Vagina (tissue), 2 donors: ENCODE measurements at regions not wholly inside any gene's neighbourhood (a gene's known extent, or its start where the extent isn't known, plus 50 kb on each side); places are given as distances from the start of the nearest gene placed in this dataset.

Experiments used
- POLR2A ChIP-seq, 2 donors: fragments of 450-650 bp; IDR thresholded peaks; one replicate each; pipeline ENCODE4 v1.6.1; 2017; ENCODE audit warnings: antibody characterized with exemption in 2 of 2, mild to moderate bottlenecking in 2 of 2, moderate library complexity in 2 of 2
- POLR2AphosphoS5 ChIP-seq, 2 donors: sonication (generic); formaldehyde crosslinking; IDR thresholded peaks; one replicate each; pipeline ENCODE4 v1.9.0; 2017; ENCODE audit warnings: antibody characterized with exemption in 2 of 2, mild to moderate bottlenecking in 2 of 2, low read depth in 1 of 2; ENCODE audit not compliant: insufficient read depth in 1 of 2
- TF ChIP-seq, protein P1 (sequence below), 3 experiments: fragments of 450-650 bp in 2 of 3; fragments of 200-600 bp in 1 of 3; sonication (generic) in 1 of 3; IDR thresholded peaks; one replicate each; pipeline ENCODE4 v1.5.1; 2017 to 2019; ENCODE audit warnings: antibody characterized with exemption in 3 of 3, mild to moderate bottlenecking in 2 of 3, moderate library complexity in 2 of 3

DNA sequence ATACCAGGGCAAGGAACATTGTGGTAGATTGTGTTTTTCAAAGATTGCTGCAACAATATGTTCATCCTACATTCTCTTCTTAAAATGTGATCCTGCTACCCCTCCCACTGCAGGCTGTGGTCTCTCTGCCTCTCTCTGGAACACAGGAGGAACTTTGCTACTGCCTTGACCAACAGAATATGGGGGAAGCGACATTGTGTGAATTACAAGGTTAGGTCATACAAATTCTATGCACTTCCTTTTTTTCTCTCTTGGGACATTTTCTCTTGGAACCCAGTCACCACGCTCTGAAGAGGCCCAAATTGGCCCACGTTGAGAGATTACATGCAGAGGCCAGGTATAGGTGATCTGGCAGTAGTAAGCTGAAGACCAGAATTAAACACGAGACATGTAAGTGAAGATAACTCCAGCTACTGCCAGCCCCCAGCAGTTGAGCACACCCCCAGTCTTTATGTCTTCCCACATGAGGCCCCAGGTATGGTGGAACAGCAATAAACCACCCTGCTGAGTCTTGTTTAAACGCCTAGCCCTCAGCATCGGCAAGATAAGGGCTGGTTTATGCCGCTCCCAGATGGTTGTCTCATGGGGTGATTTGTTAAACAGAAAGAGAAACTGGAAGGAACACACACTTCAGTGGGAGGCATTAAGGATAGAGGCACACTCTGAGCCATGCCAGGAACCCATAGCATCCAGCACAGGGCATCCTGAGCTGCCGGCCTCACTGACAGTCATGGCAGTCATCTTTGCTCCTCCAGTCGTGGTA lies 59.9 kb downstream of the FAM43A start:
- no peak for TF ChIP-seq POLR2AphosphoS5 (IDR thresholded peaks at IDR 0.05; ENCODE audit: insufficient read depth in 1 of 2, low read depth in 1 of 2)
- TF ChIP-seq, protein P1, sequence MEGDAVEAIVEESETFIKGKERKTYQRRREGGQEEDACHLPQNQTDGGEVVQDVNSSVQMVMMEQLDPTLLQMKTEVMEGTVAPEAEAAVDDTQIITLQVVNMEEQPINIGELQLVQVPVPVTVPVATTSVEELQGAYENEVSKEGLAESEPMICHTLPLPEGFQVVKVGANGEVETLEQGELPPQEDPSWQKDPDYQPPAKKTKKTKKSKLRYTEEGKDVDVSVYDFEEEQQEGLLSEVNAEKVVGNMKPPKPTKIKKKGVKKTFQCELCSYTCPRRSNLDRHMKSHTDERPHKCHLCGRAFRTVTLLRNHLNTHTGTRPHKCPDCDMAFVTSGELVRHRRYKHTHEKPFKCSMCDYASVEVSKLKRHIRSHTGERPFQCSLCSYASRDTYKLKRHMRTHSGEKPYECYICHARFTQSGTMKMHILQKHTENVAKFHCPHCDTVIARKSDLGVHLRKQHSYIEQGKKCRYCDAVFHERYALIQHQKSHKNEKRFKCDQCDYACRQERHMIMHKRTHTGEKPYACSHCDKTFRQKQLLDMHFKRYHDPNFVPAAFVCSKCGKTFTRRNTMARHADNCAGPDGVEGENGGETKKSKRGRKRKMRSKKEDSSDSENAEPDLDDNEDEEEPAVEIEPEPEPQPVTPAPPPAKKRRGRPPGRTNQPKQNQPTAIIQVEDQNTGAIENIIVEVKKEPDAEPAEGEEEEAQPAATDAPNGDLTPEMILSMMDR (IDR thresholded peaks at IDR 0.05), result no peak
- TF ChIP-seq POLR2A (IDR thresholded peaks at IDR 0.05), result no peak
